ENCODE measurements at regions not wholly inside any gene's neighbourhood (a gene's known extent, or its start where the extent isn't known, plus 50 kb on each side); places are given as distances from the start of the nearest gene placed in this dataset.

GRCh38 chr2:177322801-177323261 lies 58.3 kb upstream of the NFE2L2 start:
- no peak for TF ChIP-seq CTCF (IDR thresholded peaks at IDR 0.05; ENCODE audit: extremely low read depth, missing control alignments)
- no peak for DNase-seq (ENCODE audit: low spot score)

- no peak for TF ChIP-seq CTCF (IDR thresholded peaks at IDR 0.05; ENCODE audit: extremely low read depth, missing control alignments)
Measured at GRCh38 chr2:177324797-177325196, 60.3 kb upstream of the NFE2L2 start.

GRCh38 chr2:177325554-177325953 lies 61.0 kb upstream of the NFE2L2 start:
- no peak for TF ChIP-seq CTCF (IDR thresholded peaks at IDR 0.05; ENCODE audit: extremely low read depth, missing control alignments)

More at GRCh38 chr2:177324797-177325196, 60.3 kb upstream of the NFE2L2 start:
- DNase-seq (ENCODE audit: low spot score): no peak

GRCh38 chr2:177326005-177326404 lies 61.5 kb upstream of the NFE2L2 start:
- DNase-seq (ENCODE audit: low spot score): no peak
- TF ChIP-seq CTCF (IDR thresholded peaks at IDR 0.05; ENCODE audit: extremely low read depth, missing control alignments): no peak

More at GRCh38 chr2:177325554-177325953, 61.0 kb upstream of the NFE2L2 start:
- DNase-seq (ENCODE audit: low spot score): no peak

GRCh38 chr2:177326591-177326990 lies 62.1 kb upstream of the NFE2L2 start:
- no peak for DNase-seq (ENCODE audit: low spot score)
- no peak for TF ChIP-seq CTCF (IDR thresholded peaks at IDR 0.05; ENCODE audit: extremely low read depth, missing control alignments)

- DNase-seq (ENCODE audit: low spot score): no peak
Measured at GRCh38 chr2:177327009-177327408, 62.5 kb upstream of the NFE2L2 start.

GRCh38 chr2:177328056-177328455 lies 63.5 kb upstream of the NFE2L2 start:
- DNase-seq (ENCODE audit: low spot score): no peak
- no peak for TF ChIP-seq CTCF (IDR thresholded peaks at IDR 0.05; ENCODE audit: extremely low read depth, missing control alignments)

More at GRCh38 chr2:177327009-177327408, 62.5 kb upstream of the NFE2L2 start:
- TF ChIP-seq CTCF (IDR thresholded peaks at IDR 0.05; ENCODE audit: extremely low read depth, missing control alignments): no peak
